Ishikawa (cell line): ENCODE measurements at regions not wholly inside any gene's neighbourhood (a gene's known extent, or its start where the extent isn't known, plus 50 kb on each side); places are given as distances from the start of the nearest gene placed in this dataset.

Experiments
- CREB1 ChIP-seq: IDR thresholded peaks from 2 replicates; pipeline ENCODE4 v1.6.1; 2012; ENCODE audit warnings: low read depth
- EGR1 ChIP-seq: IDR thresholded peaks from 2 replicates; pipeline ENCODE4 v1.6.1; 2012
- EP300 ChIP-seq: IDR thresholded peaks from 2 replicates; pipeline ENCODE4 v1.6.1; 2012; ENCODE audit warnings: borderline replicate concordance
- FOXM1 ChIP-seq: IDR thresholded peaks from 2 replicates; pipeline ENCODE4 v1.6.1; 2012; ENCODE audit warnings: low read depth, borderline replicate concordance
- MAX ChIP-seq: IDR thresholded peaks from 2 replicates; pipeline ENCODE4 v1.6.1; 2012
- REST ChIP-seq: IDR thresholded peaks from 2 replicates; pipeline ENCODE4 v1.6.1; 2012; ENCODE audit warnings: low read depth, mild to moderate bottlenecking
- TAF1 ChIP-seq: IDR thresholded peaks from 2 replicates; pipeline ENCODE4 v1.6.1; 2012; ENCODE audit warnings: low read depth, mild to moderate bottlenecking
- TEAD4 ChIP-seq: IDR thresholded peaks from 2 replicates; pipeline ENCODE4 v1.6.1; 2012
- YY1 ChIP-seq: IDR thresholded peaks from 2 replicates; pipeline ENCODE4 v1.6.1; 2012; ENCODE audit warnings: low read depth
- ZBTB7A ChIP-seq: IDR thresholded peaks from 2 replicates; pipeline ENCODE4 v1.6.1; 2012; ENCODE audit warnings: low read depth

GRCh38 chr17:72397687-72398086 is 276.9 kb downstream of the SOX9 start:
- TF ChIP-seq CREB1 (no peak), FOXM1 (no peak), MAX (no peak), TAF1 (no peak), EGR1 (no peak), ZBTB7A (no peak), YY1 (no peak), REST (no peak), EP300 (no peak), TEAD4 (no peak)
